Sigmoid colon (tissue), 6 donors: ENCODE measurements at regions not wholly inside any gene's neighbourhood (a gene's known extent, or its start where the extent isn't known, plus 50 kb on each side); places are given as distances from the start of the nearest gene placed in this dataset.

Source experiments
- DNase-seq: peaks from one replicate; pipeline ENCODE4 v3.0.0-alpha.2; 2019
- H3K27ac ChIP-seq, 4 donors: fragments of 200-600 bp; sonication (generic); one replicate each; pipeline ENCODE4 v1.5.1; 2016 to 2019; ENCODE audit warnings: mild to moderate bottlenecking in 1 of 4
- H3K27me3 ChIP-seq, 3 donors: fragments of 200-600 bp; sonication (generic); one replicate each; pipeline ENCODE4 v1.5.1; 2019; ENCODE audit warnings: mild to moderate bottlenecking in 1 of 3
- H3K36me3 ChIP-seq, 4 donors: fragments of 200-600 bp; sonication (generic); one replicate each; pipeline ENCODE4 v1.5.1; 2016 to 2019
- H3K4me1 ChIP-seq, 4 donors: fragments of 200-600 bp; sonication (generic); one replicate each; pipeline ENCODE4 v1.5.1; 2017 to 2019
- H3K4me3 ChIP-seq, 4 donors: fragments of 200-600 bp; sonication (generic); one replicate each; pipeline ENCODE4 v1.5.1; 2017 to 2019; ENCODE audit warnings: mild to moderate bottlenecking in 2 of 4, moderate library complexity in 1 of 4
- H3K9me3 ChIP-seq, 4 donors: fragments of 200-600 bp in 3 of 4; sonication (generic) in 3 of 4; one replicate each; pipeline versions ENCODE4 v1.5.1 to v1.6.1; 2013 to 2019
- CTCF ChIP-seq, 4 experiments: fragments of 450-650 bp in 3 of 4; fragments of 200-600 bp in 1 of 4; IDR thresholded peaks; one replicate each; pipeline ENCODE4 v1.5.1; 2016 to 2019; ENCODE audit warnings: antibody characterized with exemption in 4 of 4, mild to moderate bottlenecking in 3 of 4, moderate library complexity in 2 of 4
- EP300 ChIP-seq, 4 donors: sonication (generic); formaldehyde crosslinking; IDR thresholded peaks; one replicate each; pipeline ENCODE4 v1.6.1; 2017; ENCODE audit warnings: antibody characterized with exemption in 4 of 4
- POLR2A ChIP-seq, 2 donors: fragments of 450-650 bp; IDR thresholded peaks; one replicate each; pipeline ENCODE4 v1.6.1; 2016; ENCODE audit warnings: antibody characterized with exemption in 2 of 2, mild to moderate bottlenecking in 2 of 2, moderate library complexity in 2 of 2
- POLR2AphosphoS5 ChIP-seq, 4 donors: sonication (generic); formaldehyde crosslinking; IDR thresholded peaks; one replicate each; pipeline ENCODE4 v1.6.1; 2017; ENCODE audit warnings: antibody characterized with exemption in 4 of 4
- WGBS, 2 donors: extraction: QIAGEN DNeasy Blood & Tissue Kit; methylation state at CpG; one replicate each; pipeline ENCODE4 v1.1.7; 2013; 5-methylcytosine and 5-hydroxymethylcytosine counted together
- intact Hi-C: fragments of 100-400 bp; cut with DNase I; formaldehyde crosslinking; loops from one replicate; pipeline ENCODE4 v1.15.1; 2023
- donor health status: healthy with polysubstance abuse.
- donor health status: healthy.

GRCh38 chr1:25061261-25061995 is 131.4 kb upstream of the RUNX3 start:
- intact Hi-C loops: no loop called here
- no peak overlapping the region for H3K27ac ChIP-seq
- DNase-seq: no peak
- H3K9me3 ChIP-seq: no peaks in the 10 kb centered on the region
- peaks cover 0 to 8% (median 6%) of the 10 kb centered on the region in 3 donors for H3K27me3 ChIP-seq
- TF ChIP-seq EP300 (IDR thresholded peaks at IDR 0.05) (no peak), POLR2AphosphoS5 (IDR thresholded peaks at IDR 0.05) (no peak), CTCF (IDR thresholded peaks at IDR 0.05) (no peak), POLR2A (IDR thresholded peaks at IDR 0.05) (no peak)
- no peak overlapping the region for H3K4me3 ChIP-seq
- H3K4me1 ChIP-seq: peaks cover 0 to 4% (median 0%) of the 10 kb centered on the region in 4 donors
- WGBS, 2 donors: 87 to 89% methylated on average over 12 of the region's 12 CpGs
- H3K36me3 ChIP-seq: no peaks in the 10 kb centered on the region

- H3K4me1 ChIP-seq: no peaks in the 10 kb centered on the region
- no peak overlapping the region for H3K27ac ChIP-seq
- no peak for DNase-seq
- TF ChIP-seq EP300 (IDR thresholded peaks at IDR 0.05) (no peak), POLR2AphosphoS5 (IDR thresholded peaks at IDR 0.05) (no peak), POLR2A (IDR thresholded peaks at IDR 0.05) (no peak), CTCF (IDR thresholded peaks at IDR 0.05) (no peak)
- WGBS, 2 donors: 74 to 90% methylated on average over 3 of the region's 3 CpGs
- H3K27me3 ChIP-seq: peaks cover 0 to 26% (median 8%) of the 10 kb centered on the region in 3 donors
- H3K36me3 ChIP-seq: no peaks in the 10 kb centered on the region
- H3K4me3 ChIP-seq: no peak overlapping the region
- H3K9me3 ChIP-seq: no peaks in the 10 kb centered on the region
- intact Hi-C loops: no loop called here
These were observed 127.1 kb upstream of the RUNX3 start for GRCh38 chr1:25057188-25057587.

- no peak overlapping the region for H3K4me3 ChIP-seq
- TF ChIP-seq EP300 (IDR thresholded peaks at IDR 0.05) (no peak), CTCF (IDR thresholded peaks at IDR 0.05) (no peak), POLR2AphosphoS5 (IDR thresholded peaks at IDR 0.05) (no peak), POLR2A (IDR thresholded peaks at IDR 0.05) (no peak)
- no peaks in the 10 kb centered on the region for H3K36me3 ChIP-seq
- intact Hi-C loops: no loop called here
- H3K4me1 ChIP-seq: no peaks in the 10 kb centered on the region
- H3K9me3 ChIP-seq: no peaks in the 10 kb centered on the region
- DNase-seq: no peak
- 90 to 91% methylated on average over 9 of the region's 9 CpGs for WGBS, 2 donors
- peaks cover 0 to 26% (median 8%) of the 10 kb centered on the region in 3 donors for H3K27me3 ChIP-seq
- H3K27ac ChIP-seq: no peak overlapping the region
These were observed 126.5 kb upstream of the RUNX3 start for GRCh38 chr1:25056536-25056935.

- DNase-seq: no peak
- intact Hi-C loops: no loop called here
- no peaks in the 10 kb centered on the region for H3K9me3 ChIP-seq
- 63 to 93% methylated on average over 5 of the region's 5 CpGs for WGBS, 2 donors
- no peaks in the 10 kb centered on the region for H3K4me1 ChIP-seq
- H3K36me3 ChIP-seq: no peaks in the 10 kb centered on the region
- TF ChIP-seq POLR2AphosphoS5 (IDR thresholded peaks at IDR 0.05) (no peak), EP300 (IDR thresholded peaks at IDR 0.05) (no peak), POLR2A (IDR thresholded peaks at IDR 0.05) (no peak), CTCF (IDR thresholded peaks at IDR 0.05) (no peak)
- peaks cover 0 to 26% (median 8%) of the 10 kb centered on the region in 3 donors for H3K27me3 ChIP-seq
- H3K4me3 ChIP-seq: no peak overlapping the region
- H3K27ac ChIP-seq: no peak overlapping the region
These were observed 125.9 kb upstream of the RUNX3 start for GRCh38 chr1:25055961-25056360.
